HepG2 (cell line): ENCODE measurements at regions not wholly inside any gene's neighbourhood (a gene's known extent, or its start where the extent isn't known, plus 50 kb on each side); places are given as distances from the start of the nearest gene placed in this dataset.

ENCODE experiments used
- AKNA ChIP-seq: sonication (generic); formaldehyde crosslinking; IDR thresholded peaks from 2 replicates; pipeline ENCODE4 v1.4.0; 2020; ENCODE audit warnings: missing genetic modification reagents, borderline replicate concordance
- ZNF468 ChIP-seq: sonication (generic); formaldehyde crosslinking; IDR thresholded peaks from 2 replicates; pipeline ENCODE4 v1.8.0; 2022; ENCODE audit warnings: mild to moderate bottlenecking, moderate library complexity, missing genetic modification reagents
- ZNF619 ChIP-seq: sonication (generic); formaldehyde crosslinking; IDR thresholded peaks from 2 replicates; pipeline ENCODE4 v1.4.0; 2020; ENCODE audit warnings: mild to moderate bottlenecking, missing genetic modification reagents
- ZNF747 ChIP-seq: sonication (generic); formaldehyde crosslinking; IDR thresholded peaks from 2 replicates; pipeline ENCODE4 v1.8.1; 2023; ENCODE audit warnings: missing genetic modification reagents, mild to moderate bottlenecking, borderline replicate concordance
- TF ChIP-seq, protein P1 (sequence below): IDR thresholded peaks from 2 replicates; pipeline ENCODE4 v1.6.1; 2016; ENCODE audit warnings: low read depth, missing genetic modification reagents, missing compliant biosample characterization

- TF ChIP-seq, protein P1, sequence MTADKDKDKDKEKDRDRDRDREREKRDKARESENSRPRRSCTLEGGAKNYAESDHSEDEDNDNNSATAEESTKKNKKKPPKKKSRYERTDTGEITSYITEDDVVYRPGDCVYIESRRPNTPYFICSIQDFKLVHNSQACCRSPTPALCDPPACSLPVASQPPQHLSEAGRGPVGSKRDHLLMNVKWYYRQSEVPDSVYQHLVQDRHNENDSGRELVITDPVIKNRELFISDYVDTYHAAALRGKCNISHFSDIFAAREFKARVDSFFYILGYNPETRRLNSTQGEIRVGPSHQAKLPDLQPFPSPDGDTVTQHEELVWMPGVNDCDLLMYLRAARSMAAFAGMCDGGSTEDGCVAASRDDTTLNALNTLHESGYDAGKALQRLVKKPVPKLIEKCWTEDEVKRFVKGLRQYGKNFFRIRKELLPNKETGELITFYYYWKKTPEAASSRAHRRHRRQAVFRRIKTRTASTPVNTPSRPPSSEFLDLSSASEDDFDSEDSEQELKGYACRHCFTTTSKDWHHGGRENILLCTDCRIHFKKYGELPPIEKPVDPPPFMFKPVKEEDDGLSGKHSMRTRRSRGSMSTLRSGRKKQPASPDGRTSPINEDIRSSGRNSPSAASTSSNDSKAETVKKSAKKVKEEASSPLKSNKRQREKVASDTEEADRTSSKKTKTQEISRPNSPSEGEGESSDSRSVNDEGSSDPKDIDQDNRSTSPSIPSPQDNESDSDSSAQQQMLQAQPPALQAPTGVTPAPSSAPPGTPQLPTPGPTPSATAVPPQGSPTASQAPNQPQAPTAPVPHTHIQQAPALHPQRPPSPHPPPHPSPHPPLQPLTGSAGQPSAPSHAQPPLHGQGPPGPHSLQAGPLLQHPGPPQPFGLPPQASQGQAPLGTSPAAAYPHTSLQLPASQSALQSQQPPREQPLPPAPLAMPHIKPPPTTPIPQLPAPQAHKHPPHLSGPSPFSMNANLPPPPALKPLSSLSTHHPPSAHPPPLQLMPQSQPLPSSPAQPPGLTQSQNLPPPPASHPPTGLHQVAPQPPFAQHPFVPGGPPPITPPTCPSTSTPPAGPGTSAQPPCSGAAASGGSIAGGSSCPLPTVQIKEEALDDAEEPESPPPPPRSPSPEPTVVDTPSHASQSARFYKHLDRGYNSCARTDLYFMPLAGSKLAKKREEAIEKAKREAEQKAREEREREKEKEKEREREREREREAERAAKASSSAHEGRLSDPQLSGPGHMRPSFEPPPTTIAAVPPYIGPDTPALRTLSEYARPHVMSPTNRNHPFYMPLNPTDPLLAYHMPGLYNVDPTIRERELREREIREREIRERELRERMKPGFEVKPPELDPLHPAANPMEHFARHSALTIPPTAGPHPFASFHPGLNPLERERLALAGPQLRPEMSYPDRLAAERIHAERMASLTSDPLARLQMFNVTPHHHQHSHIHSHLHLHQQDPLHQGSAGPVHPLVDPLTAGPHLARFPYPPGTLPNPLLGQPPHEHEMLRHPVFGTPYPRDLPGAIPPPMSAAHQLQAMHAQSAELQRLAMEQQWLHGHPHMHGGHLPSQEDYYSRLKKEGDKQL = no peak
- TF ChIP-seq ZNF468 (CRISPR knock-in tag) (no peak), ZNF747 (CRISPR knock-in tag) (no peak), ZNF619 (CRISPR knock-in tag) (no peak), AKNA (CRISPR knock-in tag) (no peak)
Observed at GRCh38 chr5:109937951-109938350, 248.2 kb downstream of the MAN2A1 start (continued).
